ENCODE measurements at regions not wholly inside any gene's neighbourhood (a gene's known extent, or its start where the extent isn't known, plus 50 kb on each side); places are given as distances from the start of the nearest gene placed in this dataset.
"Not testable (repeated sequence)": the region's sequence is repeated elsewhere in the genome, so short reads cannot be mapped to it uniquely, and the experiment has no call there.

DNA sequence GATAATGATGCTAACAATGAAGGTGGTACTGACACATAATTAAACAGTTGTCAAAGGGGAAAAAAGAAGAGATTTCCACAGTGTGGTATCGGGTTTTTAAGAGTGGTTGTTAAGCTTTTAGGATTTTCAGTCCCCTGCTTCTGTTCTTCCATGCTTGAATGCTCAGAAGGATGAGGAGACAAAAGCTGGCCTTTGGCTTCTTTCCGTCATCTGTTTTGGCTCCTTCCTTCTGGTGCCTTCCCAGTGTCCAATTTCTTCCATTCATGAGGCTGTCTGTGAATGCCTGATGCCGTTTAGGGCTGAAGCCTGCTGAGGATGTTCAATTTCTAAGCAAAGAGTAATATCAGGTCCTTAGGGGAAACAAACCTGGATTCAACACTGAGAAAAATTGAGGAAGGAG is 179.6 kb upstream of the GLRA1 start:
- no peak overlapping the region for H3K4me3 Mint-ChIP-seq
- H3K4me1 Mint-ChIP-seq, result peaks cover 17% of the 10 kb centered on the region
- TF ChIP-seq, protein P1, sequence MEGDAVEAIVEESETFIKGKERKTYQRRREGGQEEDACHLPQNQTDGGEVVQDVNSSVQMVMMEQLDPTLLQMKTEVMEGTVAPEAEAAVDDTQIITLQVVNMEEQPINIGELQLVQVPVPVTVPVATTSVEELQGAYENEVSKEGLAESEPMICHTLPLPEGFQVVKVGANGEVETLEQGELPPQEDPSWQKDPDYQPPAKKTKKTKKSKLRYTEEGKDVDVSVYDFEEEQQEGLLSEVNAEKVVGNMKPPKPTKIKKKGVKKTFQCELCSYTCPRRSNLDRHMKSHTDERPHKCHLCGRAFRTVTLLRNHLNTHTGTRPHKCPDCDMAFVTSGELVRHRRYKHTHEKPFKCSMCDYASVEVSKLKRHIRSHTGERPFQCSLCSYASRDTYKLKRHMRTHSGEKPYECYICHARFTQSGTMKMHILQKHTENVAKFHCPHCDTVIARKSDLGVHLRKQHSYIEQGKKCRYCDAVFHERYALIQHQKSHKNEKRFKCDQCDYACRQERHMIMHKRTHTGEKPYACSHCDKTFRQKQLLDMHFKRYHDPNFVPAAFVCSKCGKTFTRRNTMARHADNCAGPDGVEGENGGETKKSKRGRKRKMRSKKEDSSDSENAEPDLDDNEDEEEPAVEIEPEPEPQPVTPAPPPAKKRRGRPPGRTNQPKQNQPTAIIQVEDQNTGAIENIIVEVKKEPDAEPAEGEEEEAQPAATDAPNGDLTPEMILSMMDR (IDR thresholded peaks at IDR 0.05), result no peak
- no peaks in the 10 kb centered on the region for H3K27me3 Mint-ChIP-seq (ENCODE audit: low read depth, poor library complexity)
- peaks cover 3% of the 10 kb centered on the region for H3K9me3 Mint-ChIP-seq
- DNase-seq, result no peak
- no peak overlapping the region for H3K27ac Mint-ChIP-seq
- no peaks in the 10 kb centered on the region for H3K36me3 Mint-ChIP-seq (ENCODE audit: low read depth)

DNA sequence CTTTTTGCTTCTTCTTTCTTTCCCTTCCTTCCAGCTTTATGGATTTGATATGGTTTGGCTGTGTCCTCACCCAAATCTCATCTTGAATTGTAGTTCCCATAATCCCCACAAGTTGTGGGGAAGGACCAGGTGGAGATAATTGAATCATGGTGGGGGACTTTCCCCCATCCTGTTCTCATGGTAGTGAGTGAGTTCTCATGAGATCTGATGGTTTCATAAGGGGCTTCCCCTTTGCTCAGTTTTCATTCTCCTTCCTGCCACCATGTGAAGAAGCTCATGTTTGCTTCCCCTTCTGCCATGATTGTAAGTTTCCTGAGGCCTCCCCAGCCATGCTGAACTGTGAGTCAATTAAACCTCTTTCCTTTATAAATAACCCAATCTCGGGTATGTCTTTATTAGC is 178.3 kb upstream of the GLRA1 start:
- not testable (repeated sequence) for H3K27me3 Mint-ChIP-seq (ENCODE audit: low read depth, poor library complexity); H3K27ac Mint-ChIP-seq; H3K36me3 Mint-ChIP-seq (ENCODE audit: low read depth); H3K4me3 Mint-ChIP-seq; H3K9me3 Mint-ChIP-seq; DNase-seq
- peaks cover 17% of the 10 kb centered on the region for H3K4me1 Mint-ChIP-seq

DNA sequence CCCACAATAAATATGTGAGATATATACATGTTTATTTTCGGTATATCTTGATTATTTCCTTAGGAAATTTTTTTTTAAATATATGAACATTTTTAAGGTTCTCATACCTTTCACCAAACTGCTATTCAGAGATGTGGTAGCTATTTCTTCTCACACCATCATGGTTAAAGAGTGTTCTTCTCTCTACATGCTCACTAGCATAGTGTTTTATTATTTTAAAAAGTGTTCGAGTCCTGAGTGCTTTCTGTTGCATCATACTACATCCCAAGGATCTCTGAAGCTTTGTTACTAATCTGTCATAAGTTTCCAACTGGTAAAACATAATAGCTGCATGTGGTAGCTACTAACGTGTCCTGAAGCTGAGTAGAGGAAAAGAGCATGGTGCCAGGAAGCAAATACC is 177.4 kb upstream of the GLRA1 start:
- TF ChIP-seq, protein P1 (IDR thresholded peaks at IDR 0.05), result no peak
- Mint-ChIP-seq H3K4me1 (peaks cover 17% of the 10 kb centered on the region), H3K9me3 (peaks cover 3% of the 10 kb centered on the region), H3K4me3 (no peak overlapping the region), H3K36me3 (ENCODE audit: low read depth) (no peaks in the 10 kb centered on the region), H3K27me3 (ENCODE audit: low read depth, poor library complexity) (no peaks in the 10 kb centered on the region), H3K27ac (no peak overlapping the region)
- no peak for DNase-seq

DNA sequence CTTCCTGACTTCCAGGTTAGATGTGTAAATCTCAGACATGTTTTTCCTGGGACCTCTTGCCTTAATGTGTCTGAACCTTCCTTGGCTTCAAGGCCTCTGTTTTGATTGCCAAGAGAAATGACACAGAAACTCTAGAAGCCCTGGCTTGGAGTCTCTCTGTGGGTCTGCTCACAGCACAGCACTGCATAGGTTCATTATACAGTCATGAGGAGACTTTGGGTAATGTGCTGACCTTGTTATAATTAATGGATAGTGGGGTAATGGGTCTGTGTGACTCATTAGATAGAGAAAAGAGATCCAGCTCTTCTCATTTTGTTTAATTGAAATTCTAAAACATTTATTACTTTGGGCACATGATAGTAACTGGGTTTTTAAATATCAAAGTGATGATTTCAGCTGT is 175.8 kb upstream of the GLRA1 start:
- Mint-ChIP-seq H3K27me3 (ENCODE audit: low read depth, poor library complexity) (peaks cover 2% of the 10 kb centered on the region), H3K36me3 (ENCODE audit: low read depth) (no peaks in the 10 kb centered on the region), H3K4me3 (no peak overlapping the region), H3K4me1 (peaks cover 17% of the 10 kb centered on the region), H3K27ac (no peak overlapping the region), H3K9me3 (peaks cover 3% of the 10 kb centered on the region)
- no peak for DNase-seq
- TF ChIP-seq, protein P1 (IDR thresholded peaks at IDR 0.05), result no peak

DNA sequence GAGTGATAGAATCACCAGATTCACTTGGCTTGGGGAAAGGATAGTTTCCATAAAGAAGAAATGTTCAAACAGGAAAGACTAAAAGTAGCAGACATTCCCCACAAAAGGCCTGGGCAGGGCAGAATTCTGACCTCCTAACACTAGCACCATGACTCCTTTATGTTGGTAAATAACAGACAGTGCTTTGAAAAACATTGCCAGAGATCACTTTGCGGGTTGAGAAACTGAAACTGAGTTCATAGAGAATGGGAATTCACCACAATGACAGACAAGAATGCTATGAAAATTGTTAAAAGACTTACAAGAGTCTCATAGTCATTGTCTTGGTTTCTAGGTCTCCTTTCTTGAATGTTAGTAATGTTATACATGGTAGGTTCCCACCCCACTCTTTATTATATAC is 172.5 kb upstream of the GLRA1 start:
- Mint-ChIP-seq H3K4me1 (peaks cover 29% of the 10 kb centered on the region), H3K36me3 (ENCODE audit: low read depth) (no peaks in the 10 kb centered on the region), H3K9me3 (no peaks in the 10 kb centered on the region), H3K4me3 (no peak overlapping the region), H3K27ac (no peak overlapping the region), H3K27me3 (ENCODE audit: low read depth, poor library complexity) (peaks cover 2% of the 10 kb centered on the region)
- TF ChIP-seq, protein P1 (IDR thresholded peaks at IDR 0.05), result no peak
- no peak for DNase-seq

DNA sequence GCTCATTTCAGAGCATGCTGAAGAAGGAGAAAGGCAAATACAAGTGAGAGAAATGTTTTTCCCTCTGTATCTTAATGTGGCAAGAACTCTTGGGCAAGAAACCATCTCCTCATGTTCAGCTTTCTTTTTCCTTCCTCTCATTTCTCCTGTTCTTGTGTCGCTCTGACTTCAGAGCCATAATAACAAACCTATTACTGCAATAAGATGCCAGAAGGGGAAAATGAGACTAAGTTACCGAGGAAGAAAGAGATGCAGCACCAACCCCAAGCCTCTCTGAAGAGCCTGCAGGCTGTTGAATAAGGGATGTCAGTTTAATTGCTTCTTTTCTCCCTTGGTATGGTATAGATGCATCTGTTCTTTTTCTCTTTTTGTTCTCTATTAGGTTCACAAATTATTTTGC is 170.1 kb upstream of the GLRA1 start:
- TF ChIP-seq, protein P1 (IDR thresholded peaks at IDR 0.05), result no peak
- H3K4me1 Mint-ChIP-seq, result peaks cover 28% of the 10 kb centered on the region

More for the DNA sequence above, 170.1 kb upstream of the GLRA1 start:
- Mint-ChIP-seq H3K27ac (peak overlapping the region; percentile 58), H3K27me3 (ENCODE audit: low read depth, poor library complexity) (peaks cover 2% of the 10 kb centered on the region), H3K4me3 (no peak overlapping the region), H3K36me3 (ENCODE audit: low read depth) (no peaks in the 10 kb centered on the region), H3K9me3 (no peaks in the 10 kb centered on the region)
- DNase-seq, result no peak
